SK-N-MC (cell line): ENCODE measurements at regions not wholly inside any gene's neighbourhood (a gene's known extent, or its start where the extent isn't known, plus 50 kb on each side); places are given as distances from the start of the nearest gene placed in this dataset.

Experiments
- EZH2 ChIP-seq: fragments of 200-600 bp; sonication (generic); IDR thresholded peaks from one replicate; pipeline ENCODE4 v1.6.1; 2017; ENCODE audit warnings: antibody characterized with exemption
- FOXP2 ChIP-seq: optimal IDR thresholded peaks from 2 replicates; pipeline ENCODE3; 2011; ENCODE audit warnings: mild to moderate bottlenecking, moderate library complexity; ENCODE audit not compliant: insufficient read depth; ENCODE audit errors: extremely low read length, control extremely low read depth
- POLR2AphosphoS5 ChIP-seq: IDR thresholded peaks from 2 replicates; pipeline ENCODE4 v1.6.1; 2012; ENCODE audit warnings: mild to moderate bottlenecking, low read depth, low read length, borderline replicate concordance

DNA sequence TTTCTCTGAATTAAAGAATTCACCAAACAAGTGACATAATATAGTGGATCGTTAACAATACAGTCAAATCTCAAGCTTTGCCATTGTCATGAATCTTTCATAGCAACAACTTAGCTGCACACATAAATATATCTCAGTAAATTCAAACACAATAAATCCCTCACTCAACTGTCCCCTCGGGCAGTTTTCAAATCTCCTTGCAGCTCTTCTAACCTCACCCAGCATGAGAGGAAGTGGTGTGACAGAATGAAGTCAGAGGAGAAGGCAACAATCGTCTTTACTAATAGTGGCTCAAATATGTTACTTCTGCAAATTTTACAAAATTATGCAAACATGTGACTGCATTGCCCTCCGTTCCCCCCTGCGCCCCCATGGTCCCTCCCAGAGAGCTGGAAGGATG, 148.2 kb downstream of the RAP2A start:
- TF ChIP-seq POLR2AphosphoS5: no peak
- no peak for TF ChIP-seq EZH2
- no peak for TF ChIP-seq FOXP2
